ENCODE measurements at regions not wholly inside any gene's neighbourhood (a gene's known extent, or its start where the extent isn't known, plus 50 kb on each side); places are given as distances from the start of the nearest gene placed in this dataset.

DNA sequence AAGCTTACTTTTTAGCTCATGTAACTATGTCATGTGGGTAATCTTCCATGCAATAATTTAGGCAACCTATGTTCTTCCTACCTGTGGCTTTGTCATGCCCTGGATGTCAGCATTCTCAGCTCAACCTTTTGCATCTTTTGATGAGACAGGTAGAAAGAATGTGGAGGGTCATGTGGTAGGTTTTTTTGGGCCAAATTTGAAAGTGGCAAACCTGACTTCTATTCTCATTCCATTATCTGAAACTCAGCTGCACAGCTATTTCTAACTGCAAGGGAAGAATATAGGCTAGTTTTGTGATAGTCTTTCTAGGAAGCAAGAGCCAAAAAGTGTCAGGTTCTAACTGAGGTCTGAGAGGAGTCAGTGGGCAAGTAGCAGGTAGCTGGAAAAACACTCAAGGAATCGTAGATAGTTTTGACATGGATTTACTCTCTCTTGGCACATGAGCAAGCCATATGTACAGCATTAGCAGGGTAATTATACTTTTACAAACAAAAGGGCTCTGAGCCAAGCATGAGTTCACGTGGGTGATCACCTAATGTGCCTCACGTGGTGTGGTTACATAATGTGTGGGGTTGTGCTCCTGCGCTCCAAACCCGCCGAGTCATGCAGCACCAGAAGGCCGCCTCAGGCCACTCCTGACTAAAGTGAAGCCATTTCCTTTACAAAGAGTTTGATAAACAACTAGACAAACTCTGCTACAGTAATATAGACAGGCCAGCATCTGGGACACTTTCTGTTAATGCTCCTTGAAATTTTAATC lies 1013.8 kb downstream of the PLA2G4A start:
- peak overlapping the region; percentile 48 for H3K27ac ChIP-seq (ENCODE audit: low read depth, low read length)
- H3K4ac ChIP-seq (ENCODE audit: low read depth, low read length) = no peak overlapping the region
- peaks cover 11% of the 10 kb centered on the region for H3K79me1 ChIP-seq (ENCODE audit: low read length)
- peak; percentile 90 to 94 for DNase-seq
- no peak overlapping the region for H4K12ac ChIP-seq (ENCODE audit: low read depth, low read length)
- no peak overlapping the region for H2AFZ ChIP-seq (ENCODE audit: insufficient read depth, low read length, poor library complexity)
- peak overlapping the region; percentile 4 for H4K91ac ChIP-seq (ENCODE audit: low read depth, low read length)
- no peak overlapping the region for H3K4me3 ChIP-seq (ENCODE audit: low read depth, low read length)
- H2AK5ac ChIP-seq (ENCODE audit: low read length) = no peak overlapping the region
- no peak overlapping the region for H2BK120ac ChIP-seq (ENCODE audit: insufficient read depth, low read length, poor library complexity)
- peak overlapping the region; percentile 57 for H2BK5ac ChIP-seq (ENCODE audit: low read depth, low read length, poor library complexity)
- H3K27me3 ChIP-seq (ENCODE audit: insufficient read depth, low read length) = no peaks in the 10 kb centered on the region
- H3K9me3 ChIP-seq (ENCODE audit: insufficient read depth, low read depth, low read length) = no peaks in the 10 kb centered on the region
- H2BK12ac ChIP-seq (ENCODE audit: low read length) = no peak overlapping the region
- no peak overlapping the region for H3K4me2 ChIP-seq (ENCODE audit: low read length)
- WGBS (ENCODE audit: extremely low coverage, insufficient coverage, insufficient read length) = no CpG with 5 or more reads among the region's 7 CpGs
- no peak overlapping the region for H3K18ac ChIP-seq (ENCODE audit: low read length)
- no peak overlapping the region for H4K8ac ChIP-seq (ENCODE audit: low read depth, low read length)
- no peaks in the 10 kb centered on the region for H3K36me3 ChIP-seq (ENCODE audit: control insufficient read depth in 1 of 2, insufficient read depth in 2 of 2, low read length in 2 of 2)
- H3K23ac ChIP-seq (ENCODE audit: low read length) = no peak overlapping the region
- H3K4me1 ChIP-seq (ENCODE audit: control insufficient read depth in 1 of 2, insufficient read depth in 2 of 2, low read length in 2 of 2) = peaks cover 4 to 9% of the 10 kb centered on the region in 2 experiments
- no peaks in the 10 kb centered on the region for H3K79me2 ChIP-seq (ENCODE audit: control insufficient read depth, insufficient read depth, low read length, poor library complexity)
- H3K14ac ChIP-seq (ENCODE audit: low read length) = no peak overlapping the region
- no peak overlapping the region for H3K9ac ChIP-seq (ENCODE audit: low read length)

DNA sequence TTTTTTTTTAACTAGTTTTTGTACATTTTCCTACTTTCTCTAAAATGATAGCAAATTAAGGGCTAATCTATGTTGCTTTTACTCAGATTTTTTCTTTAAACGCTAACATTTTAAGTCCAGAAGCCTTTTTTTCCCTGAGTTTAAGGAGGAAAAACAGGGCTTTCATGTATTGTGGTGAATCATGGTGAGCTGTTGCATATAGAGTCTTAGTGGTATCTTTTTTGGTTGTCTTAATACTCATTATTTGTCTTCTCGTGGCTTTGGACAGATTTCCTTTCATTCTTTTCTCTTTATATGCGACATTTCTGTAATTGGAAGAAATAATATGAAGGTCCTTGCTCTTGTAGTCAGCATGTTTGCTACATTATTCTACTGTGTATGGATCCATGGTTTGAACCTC lies 1015.6 kb downstream of the PLA2G4A start:
- H3K14ac ChIP-seq (ENCODE audit: low read length) = no peak overlapping the region
- H2BK12ac ChIP-seq (ENCODE audit: low read length) = no peak overlapping the region
- no peak overlapping the region for H3K4me3 ChIP-seq (ENCODE audit: low read depth, low read length)
- no peak overlapping the region for H2AK5ac ChIP-seq (ENCODE audit: low read length)
- no peak overlapping the region for H3K27ac ChIP-seq (ENCODE audit: low read depth, low read length)
- H3K4me2 ChIP-seq (ENCODE audit: low read length) = no peak overlapping the region
- no peak overlapping the region for H2BK120ac ChIP-seq (ENCODE audit: insufficient read depth, low read length, poor library complexity)
- H4K91ac ChIP-seq (ENCODE audit: low read depth, low read length) = no peak overlapping the region
- H3K79me2 ChIP-seq (ENCODE audit: control insufficient read depth, insufficient read depth, low read length, poor library complexity) = no peaks in the 10 kb centered on the region
- H3K4ac ChIP-seq (ENCODE audit: low read depth, low read length) = no peak overlapping the region
- H3K79me1 ChIP-seq (ENCODE audit: low read length) = peaks cover 10% of the 10 kb centered on the region
- no peak overlapping the region for H2BK5ac ChIP-seq (ENCODE audit: low read depth, low read length, poor library complexity)
- DNase-seq = no peak
- no peaks in the 10 kb centered on the region for H3K36me3 ChIP-seq (ENCODE audit: control insufficient read depth in 1 of 2, insufficient read depth in 2 of 2, low read length in 2 of 2)
- H4K8ac ChIP-seq (ENCODE audit: low read depth, low read length) = no peak overlapping the region
- H4K12ac ChIP-seq (ENCODE audit: low read depth, low read length) = no peak overlapping the region
- no peak overlapping the region for H2AFZ ChIP-seq (ENCODE audit: insufficient read depth, low read length, poor library complexity)
- WGBS (ENCODE audit: extremely low coverage, insufficient coverage, insufficient read length) = no CpG with 5 or more reads among the region's 3 CpGs
- no peak overlapping the region for H3K23ac ChIP-seq (ENCODE audit: low read length)
- peaks cover 2 to 7% of the 10 kb centered on the region in 2 experiments for H3K4me1 ChIP-seq (ENCODE audit: control insufficient read depth in 1 of 2, insufficient read depth in 2 of 2, low read length in 2 of 2)
- H3K9ac ChIP-seq (ENCODE audit: low read length) = no peak overlapping the region
- H3K27me3 ChIP-seq (ENCODE audit: insufficient read depth, low read length) = no peaks in the 10 kb centered on the region
- H3K9me3 ChIP-seq (ENCODE audit: insufficient read depth, low read depth, low read length) = no peaks in the 10 kb centered on the region
- no peak overlapping the region for H3K18ac ChIP-seq (ENCODE audit: low read length)

DNA sequence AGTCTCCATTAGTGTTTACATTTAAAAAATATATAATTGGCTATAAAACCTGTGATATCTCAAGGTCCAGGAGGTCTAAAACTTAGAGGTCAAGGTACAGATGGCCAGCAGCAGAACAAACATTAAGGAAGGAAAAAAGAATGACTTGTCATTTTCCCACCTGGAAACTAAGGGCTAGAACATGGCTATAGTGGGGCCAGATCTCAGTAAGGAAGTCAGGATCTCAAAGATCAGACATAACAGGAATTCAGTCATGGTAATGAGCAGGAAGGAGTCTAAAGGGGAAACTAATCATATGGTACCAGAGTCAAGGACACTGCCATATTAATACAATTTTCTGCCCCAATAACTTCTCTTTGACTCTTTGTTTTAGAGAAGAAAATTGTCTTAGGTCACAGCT lies 1018.8 kb downstream of the PLA2G4A start:
- H3K9ac ChIP-seq (ENCODE audit: low read length) = no peak overlapping the region
- no peak overlapping the region for H3K23ac ChIP-seq (ENCODE audit: low read length)
- no peak overlapping the region for H2AFZ ChIP-seq (ENCODE audit: insufficient read depth, low read length, poor library complexity)
- H3K4me1 ChIP-seq (ENCODE audit: control insufficient read depth in 1 of 2, insufficient read depth in 2 of 2, low read length in 2 of 2) = no peaks in the 10 kb centered on the region
- H3K18ac ChIP-seq (ENCODE audit: low read length) = no peak overlapping the region
- H3K4me2 ChIP-seq (ENCODE audit: low read length) = no peak overlapping the region
- no peak overlapping the region for H2AK5ac ChIP-seq (ENCODE audit: low read length)
- H3K4ac ChIP-seq (ENCODE audit: low read depth, low read length) = no peak overlapping the region
- H3K9me3 ChIP-seq (ENCODE audit: insufficient read depth, low read depth, low read length) = no peaks in the 10 kb centered on the region
- no peaks in the 10 kb centered on the region for H3K27me3 ChIP-seq (ENCODE audit: insufficient read depth, low read length)
- no peak overlapping the region for H2BK5ac ChIP-seq (ENCODE audit: low read depth, low read length, poor library complexity)
- H3K79me1 ChIP-seq (ENCODE audit: low read length) = peaks cover 3% of the 10 kb centered on the region
- no peak for DNase-seq
- H3K4me3 ChIP-seq (ENCODE audit: low read depth, low read length) = no peak overlapping the region
- H3K14ac ChIP-seq (ENCODE audit: low read length) = no peak overlapping the region
- no peaks in the 10 kb centered on the region for H3K79me2 ChIP-seq (ENCODE audit: control insufficient read depth, insufficient read depth, low read length, poor library complexity)
- H4K8ac ChIP-seq (ENCODE audit: low read depth, low read length) = no peak overlapping the region
- no peak overlapping the region for H2BK120ac ChIP-seq (ENCODE audit: insufficient read depth, low read length, poor library complexity)
- no peaks in the 10 kb centered on the region for H3K36me3 ChIP-seq (ENCODE audit: control insufficient read depth in 1 of 2, insufficient read depth in 2 of 2, low read length in 2 of 2)
- H3K27ac ChIP-seq (ENCODE audit: low read depth, low read length) = no peak overlapping the region
- H2BK12ac ChIP-seq (ENCODE audit: low read length) = no peak overlapping the region
- H4K91ac ChIP-seq (ENCODE audit: low read depth, low read length) = no peak overlapping the region
- H4K12ac ChIP-seq (ENCODE audit: low read depth, low read length) = no peak overlapping the region

DNA sequence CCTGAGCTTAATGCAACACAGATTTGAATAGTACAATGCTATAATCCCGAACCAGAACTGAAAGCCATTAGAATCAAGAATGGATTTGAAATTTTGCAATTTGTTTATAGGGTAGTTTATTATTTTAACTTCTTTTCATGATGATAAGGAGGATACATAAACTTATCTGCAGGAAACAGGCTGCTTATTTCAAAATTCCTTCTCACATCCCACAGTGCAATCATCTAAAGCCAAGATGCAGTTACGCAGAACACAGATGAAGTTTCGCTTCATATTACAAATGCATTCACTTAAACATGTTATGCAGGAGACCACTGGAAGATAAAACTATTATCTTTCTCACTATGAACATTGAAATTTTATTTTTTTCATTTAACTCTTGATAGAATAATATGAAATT lies 1019.6 kb downstream of the PLA2G4A start:
- H3K4me3 ChIP-seq (ENCODE audit: low read depth, low read length) = no peak overlapping the region
- H3K18ac ChIP-seq (ENCODE audit: low read length) = no peak overlapping the region
- no peak overlapping the region for H3K14ac ChIP-seq (ENCODE audit: low read length)
- DNase-seq = no peak
- no peaks in the 10 kb centered on the region for H3K79me1 ChIP-seq (ENCODE audit: low read length)
- H2AK5ac ChIP-seq (ENCODE audit: low read length) = no peak overlapping the region
- H2BK5ac ChIP-seq (ENCODE audit: low read depth, low read length, poor library complexity) = no peak overlapping the region
- H4K12ac ChIP-seq (ENCODE audit: low read depth, low read length) = no peak overlapping the region
- H3K9ac ChIP-seq (ENCODE audit: low read length) = no peak overlapping the region
- H2BK12ac ChIP-seq (ENCODE audit: low read length) = no peak overlapping the region
- H3K79me2 ChIP-seq (ENCODE audit: control insufficient read depth, insufficient read depth, low read length, poor library complexity) = no peaks in the 10 kb centered on the region
- H2AFZ ChIP-seq (ENCODE audit: insufficient read depth, low read length, poor library complexity) = no peak overlapping the region
- WGBS (ENCODE audit: extremely low coverage, insufficient coverage, insufficient read length) = no CpG with 5 or more reads among the region's 3 CpGs
- no peak overlapping the region for H3K4ac ChIP-seq (ENCODE audit: low read depth, low read length)
- H3K4me1 ChIP-seq (ENCODE audit: control insufficient read depth in 1 of 2, insufficient read depth in 2 of 2, low read length in 2 of 2) = no peaks in the 10 kb centered on the region
- no peak overlapping the region for H3K4me2 ChIP-seq (ENCODE audit: low read length)
- H3K27ac ChIP-seq (ENCODE audit: low read depth, low read length) = no peak overlapping the region
- H3K36me3 ChIP-seq (ENCODE audit: control insufficient read depth in 1 of 2, insufficient read depth in 2 of 2, low read length in 2 of 2) = no peaks in the 10 kb centered on the region
- H2BK120ac ChIP-seq (ENCODE audit: insufficient read depth, low read length, poor library complexity) = no peak overlapping the region
- H3K27me3 ChIP-seq (ENCODE audit: insufficient read depth, low read length) = no peaks in the 10 kb centered on the region
- H4K91ac ChIP-seq (ENCODE audit: low read depth, low read length) = no peak overlapping the region
- no peak overlapping the region for H3K23ac ChIP-seq (ENCODE audit: low read length)
- no peak overlapping the region for H4K8ac ChIP-seq (ENCODE audit: low read depth, low read length)
- no peaks in the 10 kb centered on the region for H3K9me3 ChIP-seq (ENCODE audit: insufficient read depth, low read depth, low read length)

Data from trophoblast cell (in vitro differentiated cells and primary cell).